A549 (cell line): ENCODE measurements at regions not wholly inside any gene's neighbourhood (a gene's known extent, or its start where the extent isn't known, plus 50 kb on each side); places are given as distances from the start of the nearest gene placed in this dataset.

Source experiments
- ATAC-seq, 2 experiments: fragments of 200-7000 bp in 1 of 2; fragments of >200 bp in 1 of 2; cut with Nextera tagmentation in 1 of 2; cut with Tn5 transposase in 1 of 2; 3 replicates each; pipeline versions ENCODE4 v1.8.0 to v1.9.1; 2018 to 2020; ENCODE audit warnings: mild to moderate bottlenecking in 1 of 2, moderate library complexity in 1 of 2
- CTCF ChIA-PET: fragments of 300-600 bp; sonication (Branson Sonifier 250); formaldehyde crosslinking; extraction: SDS; loops from one replicate; lab custom pipeline; 2021; ENCODE audit warnings: antibody characterized with exemption, inconsistent platforms; lab: Yijun Ruan, JAX
- POLR2A ChIA-PET: fragments of 350-600 bp; formaldehyde crosslinking; extraction: SDS; loops from one replicate; lab custom pipeline; 2021; ENCODE audit warnings: antibody characterized with exemption, inconsistent platforms; lab: Yijun Ruan, JAX
- DNase-seq, 2 experiments: peaks; one replicate each; pipeline versions ENCODE4 v3.0.0 to v3.0.0-alpha.2; 2011 to 2016; ENCODE audit warnings: low read depth in 1 of 2, low spot score in 1 of 2
- FAIRE-seq: peaks from 2 replicates; lab custom pipeline; 2011; peaks lifted over from hg19 to GRCh38; lab: Jason Lieb, UNC
- H3K27ac ChIP-seq, 2 experiments: fragments of >200 bp; sonication (Bioruptor Twin); formaldehyde crosslinking; 3 replicates each; pipeline ENCODE4 v1.5.1; 2016 to 2017
- H3K4me1 ChIP-seq: fragments of >200 bp; sonication (Bioruptor Twin); formaldehyde crosslinking; 3 replicates; pipeline ENCODE4 v1.6.1; 2016
- H3K4me2 ChIP-seq: fragments of >200 bp; sonication (Bioruptor Twin); formaldehyde crosslinking; 3 replicates; pipeline ENCODE4 v1.6.1; 2016
- H3K4me3 ChIP-seq: fragments of >200 bp; sonication (Bioruptor Twin); formaldehyde crosslinking; 3 replicates; pipeline ENCODE4 v1.5.1; 2016
- H3K9me3 ChIP-seq: fragments of >200 bp; sonication (Bioruptor Twin); formaldehyde crosslinking; 3 replicates; pipeline ENCODE4 v1.6.1; 2016
- CBX8 ChIP-seq: fragments of 200-600 bp; sonication (generic); IDR thresholded peaks from 2 replicates; pipeline ENCODE4 v1.6.1; 2016
- EP300 ChIP-seq, 2 experiments: fragments of >200 bp; sonication (Bioruptor Twin); formaldehyde crosslinking; IDR thresholded peaks; 2 replicates in 1 of 2; 3 replicates in 1 of 2; pipeline ENCODE4 v1.6.1; 2016 to 2017
- FOSB ChIP-seq: fragments of 250-450 bp; sonication (Bioruptor Pico); IDR thresholded peaks from 2 replicates; pipeline ENCODE4 v1.5.0; 2020; ENCODE audit warnings: mild to moderate bottlenecking, moderate library complexity
- FOXS1 ChIP-seq: fragments of 250-450 bp; sonication (Bioruptor Pico); IDR thresholded peaks from 2 replicates; pipeline ENCODE4 v1.5.0; 2020; ENCODE audit warnings: mild to moderate bottlenecking, moderate library complexity
- HDAC2 ChIP-seq: fragments of 200-600 bp; sonication (generic); IDR thresholded peaks from 2 replicates; pipeline ENCODE4 v1.6.1; 2016
- HOXB13 ChIP-seq: fragments of 250-450 bp; sonication (Bioruptor Pico); IDR thresholded peaks from 2 replicates; pipeline ENCODE4 v1.5.0; 2020; ENCODE audit warnings: low read depth, mild to moderate bottlenecking, moderate library complexity
- HOXB5 ChIP-seq: fragments of 250-450 bp; sonication (Bioruptor Pico); IDR thresholded peaks from 2 replicates; pipeline ENCODE4 v1.5.0; 2020; ENCODE audit warnings: mild to moderate bottlenecking, moderate library complexity
- KDM1A ChIP-seq: fragments of 200-600 bp; sonication (generic); IDR thresholded peaks from 2 replicates; pipeline ENCODE4 v1.6.1; 2016; ENCODE audit warnings: low read depth, mild to moderate bottlenecking
- KDM5A ChIP-seq: fragments of 200-600 bp; sonication (generic); IDR thresholded peaks from 2 replicates; pipeline ENCODE4 v1.6.1; 2016; ENCODE audit warnings: antibody characterized with exemption, mild to moderate bottlenecking
- MAZ ChIP-seq: fragments of 150-350 bp; IDR thresholded peaks from 2 replicates; pipeline ENCODE4 v1.6.1; 2014; ENCODE audit warnings: antibody characterized with exemption, low read depth, low read length, borderline replicate concordance
- MYC ChIP-seq: IDR thresholded peaks from 2 replicates; pipeline ENCODE4 v1.6.1; 2012; ENCODE audit warnings: mild to moderate bottlenecking, inconsistent platforms, low read length, improper control_type of control experiment, borderline replicate concordance
- NFE2L2 ChIP-seq: fragments of 150-350 bp; conservative IDR thresholded peaks from 2 replicates; pipeline ENCODE4 v1.6.1; 2014; ENCODE audit warnings: low read length
- NR3C1 ChIP-seq: fragments of >200 bp; sonication (Bioruptor Twin); formaldehyde crosslinking; IDR thresholded peaks from 3 replicates; pipeline ENCODE4 v1.6.1; 2017
- PHF8 ChIP-seq: fragments of 200-600 bp; sonication (generic); IDR thresholded peaks from 2 replicates; pipeline ENCODE4 v1.6.1; 2016; ENCODE audit warnings: low read depth, mild to moderate bottlenecking, antibody characterized with exemption, moderate library complexity, borderline replicate concordance
- POLR2A ChIP-seq: IDR thresholded peaks from 2 replicates; pipeline ENCODE4 v1.6.1; 2012; ENCODE audit warnings: mild to moderate bottlenecking, low read length
- RCOR1 ChIP-seq: fragments of 150-350 bp; IDR thresholded peaks from 2 replicates; pipeline ENCODE4 v1.6.1; 2014; ENCODE audit warnings: antibody characterized with exemption, low read length, low read depth
- SMC3 ChIP-seq: fragments of >200 bp; sonication (Bioruptor Twin); formaldehyde crosslinking; IDR thresholded peaks from 3 replicates; pipeline ENCODE4 v1.6.1; 2018; ENCODE audit warnings: inconsistent platforms
- ZC3H11A ChIP-seq: fragments of 450-650 bp; IDR thresholded peaks from 2 replicates; pipeline ENCODE4 v1.6.1; 2014; ENCODE audit warnings: antibody characterized with exemption, mild to moderate bottlenecking
- ZFP36 ChIP-seq: fragments of 450-650 bp; IDR thresholded peaks from 2 replicates; pipeline ENCODE4 v1.6.1; 2014; ENCODE audit warnings: borderline replicate concordance; ENCODE audit not compliant: partially characterized antibody
- WGBS: methylation state at CpG from one replicate; pipeline ENCODE4 v1.1.6; 2017; ENCODE audit errors: missing lambda C conversion rate; 5-methylcytosine and 5-hydroxymethylcytosine counted together
- TF ChIP-seq, protein P1 (sequence below): fragments of 150-350 bp; IDR thresholded peaks from 2 replicates; pipeline ENCODE4 v1.6.1; 2014; ENCODE audit warnings: low read depth, mild to moderate bottlenecking, low read length
- TF ChIP-seq, protein P2 (sequence below): fragments of 450-650 bp; IDR thresholded peaks from 2 replicates; pipeline ENCODE4 v1.6.1; 2014; ENCODE audit warnings: antibody characterized with exemption

DNA sequence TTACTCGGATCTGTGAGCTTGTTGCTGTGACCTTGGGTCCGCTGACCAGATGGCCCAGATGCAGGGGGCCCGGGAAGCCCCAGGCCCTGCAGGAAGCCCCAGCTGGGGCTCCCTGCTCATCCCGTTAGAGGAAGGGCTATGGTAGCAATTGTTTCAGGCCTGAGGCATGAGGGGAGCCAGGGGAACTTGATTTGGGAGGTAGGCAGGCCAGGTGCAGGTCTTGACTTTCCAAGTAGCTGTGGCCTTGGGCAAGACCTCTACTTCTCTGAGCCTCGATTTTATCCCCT lies 55.0 kb upstream of the CXCL12 start (continued):
- no peak for TF ChIP-seq PHF8
- TF ChIP-seq MAZ = no peak
- TF ChIP-seq NR3C1 = no peak

DNA sequence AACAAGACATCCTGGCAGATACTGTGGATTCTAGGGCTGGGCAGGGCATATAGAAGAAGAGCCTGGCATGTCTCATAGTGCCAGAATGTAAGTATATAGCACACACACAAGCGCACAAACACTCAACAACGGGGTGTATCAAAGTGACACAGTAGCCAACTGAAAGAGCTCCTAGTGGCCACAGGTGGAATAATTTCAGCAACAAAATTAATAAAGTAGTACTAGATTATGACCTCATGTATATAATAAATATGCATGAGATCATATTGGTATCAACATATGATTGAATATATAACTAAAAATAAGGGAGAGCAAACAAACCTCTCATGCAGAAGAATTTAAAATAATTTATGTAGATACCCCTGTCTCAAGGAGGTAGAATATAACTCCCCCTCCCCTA lies 72.4 kb upstream of the CXCL12 start:
- FAIRE-seq (no peak), DNase-seq (no peak), ATAC-seq (no peak)
- no peaks in the 10 kb centered on the region for H3K9me3 ChIP-seq
- POLR2A ChIA-PET = no interaction called here
- CTCF ChIA-PET = no interaction called here
- H3K4me3 ChIP-seq = no peak overlapping the region
- TF ChIP-seq HDAC2 (no peak), NFE2L2 (no peak), KDM5A (no peak), ZFP36 (no peak), MYC (no peak), ZC3H11A (no peak), KDM1A (no peak), EP300 (IDR thresholded peaks at IDR 0.05) (no peak), HOXB5 (CRISPR knock-in tag) (no peak), MAZ (no peak), HOXB13 (CRISPR knock-in tag) (no peak), POLR2A (no peak), FOSB (CRISPR knock-in tag) (no peak), SMC3 (no peak)
- TF ChIP-seq, protein P1, sequence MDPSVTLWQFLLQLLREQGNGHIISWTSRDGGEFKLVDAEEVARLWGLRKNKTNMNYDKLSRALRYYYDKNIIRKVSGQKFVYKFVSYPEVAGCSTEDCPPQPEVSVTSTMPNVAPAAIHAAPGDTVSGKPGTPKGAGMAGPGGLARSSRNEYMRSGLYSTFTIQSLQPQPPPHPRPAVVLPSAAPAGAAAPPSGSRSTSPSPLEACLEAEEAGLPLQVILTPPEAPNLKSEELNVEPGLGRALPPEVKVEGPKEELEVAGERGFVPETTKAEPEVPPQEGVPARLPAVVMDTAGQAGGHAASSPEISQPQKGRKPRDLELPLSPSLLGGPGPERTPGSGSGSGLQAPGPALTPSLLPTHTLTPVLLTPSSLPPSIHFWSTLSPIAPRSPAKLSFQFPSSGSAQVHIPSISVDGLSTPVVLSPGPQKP = no peak
- H3K4me2 ChIP-seq = no peak overlapping the region
- WGBS = 43% methylated on average over 2 of the region's 2 CpGs
- H3K27ac ChIP-seq = no peak overlapping the region
- no peaks in the 10 kb centered on the region for H3K4me1 ChIP-seq

DNA sequence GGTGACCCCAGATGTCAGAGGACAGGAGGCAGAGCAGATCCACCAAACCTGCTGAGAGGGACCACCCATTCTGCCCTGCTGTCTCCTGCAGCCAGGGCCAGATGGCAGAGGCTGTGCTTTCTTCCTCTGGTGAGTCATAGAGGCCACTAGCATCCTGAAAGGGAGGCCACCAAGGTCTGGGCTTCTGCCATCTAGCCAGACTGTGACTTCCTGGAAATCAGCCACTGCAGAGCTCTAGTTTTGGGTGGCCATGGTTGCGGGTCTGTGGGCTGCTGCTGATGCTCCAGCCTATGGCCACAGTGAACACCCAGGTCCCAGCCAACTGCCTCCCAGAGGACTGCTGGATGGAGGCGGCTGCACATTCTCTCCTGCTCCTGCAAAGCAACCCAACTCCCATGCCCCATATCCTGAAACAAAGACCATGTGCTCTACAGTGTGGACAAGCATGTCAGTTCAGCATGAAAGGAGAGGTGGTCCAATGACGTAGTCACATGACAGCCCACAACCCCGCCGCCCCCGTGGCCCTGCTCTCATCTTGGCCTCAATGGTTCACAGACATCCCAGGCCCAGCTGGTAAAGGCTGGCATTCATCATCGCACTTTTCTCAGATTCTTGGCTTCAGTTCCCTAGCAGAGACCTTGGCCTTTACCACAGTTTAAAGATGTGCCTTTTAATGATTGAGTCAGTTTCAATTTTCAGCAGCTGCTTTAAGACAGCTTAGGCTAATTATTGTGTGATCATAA lies 73.9 kb upstream of the CXCL12 start:
- no peak overlapping the region for H3K4me3 ChIP-seq
- H3K27ac ChIP-seq = no peak overlapping the region
- TF ChIP-seq FOXS1 (no peak), RCOR1 (no peak), KDM1A (no peak), CBX8 (no peak)
- TF ChIP-seq, protein P2, sequence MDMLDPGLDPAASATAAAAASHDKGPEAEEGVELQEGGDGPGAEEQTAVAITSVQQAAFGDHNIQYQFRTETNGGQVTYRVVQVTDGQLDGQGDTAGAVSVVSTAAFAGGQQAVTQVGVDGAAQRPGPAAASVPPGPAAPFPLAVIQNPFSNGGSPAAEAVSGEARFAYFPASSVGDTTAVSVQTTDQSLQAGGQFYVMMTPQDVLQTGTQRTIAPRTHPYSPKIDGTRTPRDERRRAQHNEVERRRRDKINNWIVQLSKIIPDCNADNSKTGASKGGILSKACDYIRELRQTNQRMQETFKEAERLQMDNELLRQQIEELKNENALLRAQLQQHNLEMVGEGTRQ = no peak
- no peak for FAIRE-seq
- ChIA-PET CTCF (no interaction called here), POLR2A (no interaction called here)
- no peaks in the 10 kb centered on the region for H3K4me1 ChIP-seq
- no peak for DNase-seq
- H3K9me3 ChIP-seq = no peaks in the 10 kb centered on the region
- WGBS = 10% methylated on average over 6 of the region's 7 CpGs
- no peak for ATAC-seq
- no peak overlapping the region for H3K4me2 ChIP-seq

DNA sequence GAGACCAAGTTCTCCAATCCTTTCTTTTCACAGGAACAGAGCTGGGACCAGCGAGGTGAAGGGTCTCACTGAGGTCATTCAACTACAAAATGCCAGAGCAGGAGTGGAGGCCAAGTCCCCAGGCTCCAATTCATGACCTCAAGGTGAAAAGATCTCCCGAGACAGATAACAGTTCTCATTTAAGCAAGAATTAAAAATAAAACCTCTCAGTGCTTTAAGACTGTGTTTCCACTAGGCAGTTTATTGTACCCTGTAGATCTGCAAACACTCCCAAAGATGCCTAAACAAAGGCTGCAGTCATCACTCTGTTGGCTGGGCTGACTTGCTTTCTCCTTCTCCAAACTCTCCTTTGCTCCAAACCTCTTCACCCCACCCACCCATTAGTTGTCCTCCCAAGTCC lies 74.8 kb upstream of the CXCL12 start:
- WGBS = 0% methylated on average over 2 of the region's 2 CpGs
- no peak for TF ChIP-seq POLR2A
- ATAC-seq (no peak), FAIRE-seq (no peak), DNase-seq (no peak)
- H3K4me1 ChIP-seq = no peaks in the 10 kb centered on the region
- no peaks in the 10 kb centered on the region for H3K9me3 ChIP-seq
- no peak overlapping the region for H3K4me3 ChIP-seq
- CTCF ChIA-PET = no interaction called here
- H3K4me2 ChIP-seq = no peak overlapping the region
- POLR2A ChIA-PET = no interaction called here
- no peak overlapping the region for H3K27ac ChIP-seq
